Activated CD8-positive, alpha-beta memory T cell treated with anti-CD3 and anti-CD28 coated beads for 48 hours (primary cell): ENCODE measurements at regions not wholly inside any gene's neighbourhood (a gene's known extent, or its start where the extent isn't known, plus 50 kb on each side); places are given as distances from the start of the nearest gene placed in this dataset.

Experiments used
- DNase-seq, 3 experiments: peaks; one replicate each; pipeline ENCODE4 v3.0.0-alpha.2; 2020; ENCODE audit warnings: low read depth in 2 of 3, low spot score in 2 of 3

GRCh38 chr20:10861090-10861489 is 187.3 kb upstream of the JAG1 start:
- no peak for DNase-seq

- DNase-seq: no peak
These were observed 187.8 kb upstream of the JAG1 start for GRCh38 chr20:10861619-10862018.

GRCh38 chr20:10863337-10864060 is 189.7 kb upstream of the JAG1 start:
- DNase-seq: no peak

GRCh38 chr20:10864076-10864672 is 190.4 kb upstream of the JAG1 start:
- DNase-seq: no peak

- no peak for DNase-seq
These were observed 194.5 kb upstream of the JAG1 start for GRCh38 chr20:10868299-10868698.

- no peak for DNase-seq
These were observed 199.2 kb upstream of the JAG1 start for GRCh38 chr20:10873026-10873425.

GRCh38 chr20:10875653-10876052 is 201.9 kb upstream of the JAG1 start:
- DNase-seq: no peak

- no peak for DNase-seq
These were observed 202.8 kb upstream of the JAG1 start for GRCh38 chr20:10876558-10876957.

- DNase-seq: no peak
These were observed 203.5 kb upstream of the JAG1 start for GRCh38 chr20:10877342-10877741.

GRCh38 chr20:10883166-10883565 is 209.4 kb upstream of the JAG1 start:
- no peak for DNase-seq

- DNase-seq: no peak
These were observed 219.5 kb upstream of the JAG1 start for GRCh38 chr20:10893321-10893720.

GRCh38 chr20:10897336-10897735 is 223.5 kb upstream of the JAG1 start:
- DNase-seq: no peak

- DNase-seq: no peak
These were observed 224.8 kb upstream of the JAG1 start for GRCh38 chr20:10898552-10898951.

GRCh38 chr20:10902174-10902573 is 228.4 kb upstream of the JAG1 start:
- no peak for DNase-seq

GRCh38 chr20:10902576-10903282 is 228.9 kb upstream of the JAG1 start:
- DNase-seq: no peak

GRCh38 chr20:10906834-10907233 is 233.0 kb upstream of the JAG1 start:
- no peak for DNase-seq

- DNase-seq: no peak
These were observed 236.0 kb upstream of the JAG1 start for GRCh38 chr20:10909803-10910202.

- no peak for DNase-seq
These were observed 236.9 kb upstream of the JAG1 start for GRCh38 chr20:10910535-10911178.

GRCh38 chr20:10911298-10911697 is 237.5 kb upstream of the JAG1 start:
- DNase-seq: no peak

GRCh38 chr20:10915815-10916214 is 242.0 kb upstream of the JAG1 start:
- DNase-seq: no peak

- DNase-seq: no peak
These were observed 242.5 kb upstream of the JAG1 start for GRCh38 chr20:10916312-10916711.

- no peak for DNase-seq
These were observed 244.0 kb upstream of the JAG1 start for GRCh38 chr20:10917826-10918225.
